ENCODE measurements at regions not wholly inside any gene's neighbourhood (a gene's known extent, or its start where the extent isn't known, plus 50 kb on each side); places are given as distances from the start of the nearest gene placed in this dataset.
A peak's percentile ranks its signal among the peaks of the same experiment; 100 is the strongest.

- no peak overlapping the region for H3K27ac ChIP-seq
- no peak overlapping the region for H3K4me3 ChIP-seq
- H3K27me3 ChIP-seq = no peaks in the 10 kb centered on the region
- TF ChIP-seq POLR2A (IDR thresholded peaks at IDR 0.05) (no peak), CTCF (IDR thresholded peaks at IDR 0.05) (no peak)
- no peak for DNase-seq
- H3K9me3 ChIP-seq = no peaks in the 10 kb centered on the region
- H3K36me3 ChIP-seq = no peaks in the 10 kb centered on the region
- H3K4me1 ChIP-seq = peaks cover 0 to 2% (median 0%) of the 10 kb centered on the region in 4 donors
Measured at GRCh38 chr17:72494566-72494965, 373.7 kb downstream of the SOX9 start.

- Histone ChIP-seq H3K36me3 (no peaks in the 10 kb centered on the region), H3K4me1 (no peaks in the 10 kb centered on the region), H3K27me3 (no peaks in the 10 kb centered on the region), H3K9me3 (no peaks in the 10 kb centered on the region), H3K4me3 (no peak overlapping the region), H3K27ac (no peak overlapping the region)
- TF ChIP-seq CTCF (IDR thresholded peaks at IDR 0.05) (no peak), POLR2A (IDR thresholded peaks at IDR 0.05) (no peak)
- no peak for DNase-seq
Measured at GRCh38 chr17:72496461-72496860, 375.6 kb downstream of the SOX9 start.

GRCh38 chr17:72497915-72498314 is 377.1 kb downstream of the SOX9 start:
- Histone ChIP-seq H3K4me1 (peaks cover 0 to 6% (median 0%) of the 10 kb centered on the region in 4 donors), H3K4me3 (no peak overlapping the region), H3K9me3 (no peaks in the 10 kb centered on the region), H3K27me3 (no peaks in the 10 kb centered on the region), H3K27ac (no peak overlapping the region), H3K36me3 (no peaks in the 10 kb centered on the region)
- TF ChIP-seq CTCF (IDR thresholded peaks at IDR 0.05) = no peak
- TF ChIP-seq POLR2A (IDR thresholded peaks at IDR 0.05) = no peak
- no peak for DNase-seq

GRCh38 chr17:72498364-72499210 is 377.8 kb downstream of the SOX9 start:
- TF ChIP-seq CTCF (IDR thresholded peaks at IDR 0.05) = no peak
- no peak for TF ChIP-seq POLR2A (IDR thresholded peaks at IDR 0.05)
- Histone ChIP-seq H3K27me3 (no peaks in the 10 kb centered on the region), H3K4me1 (peaks cover 0 to 6% (median 0%) of the 10 kb centered on the region in 4 donors), H3K36me3 (no peaks in the 10 kb centered on the region), H3K9me3 (no peaks in the 10 kb centered on the region), H3K27ac (no peak overlapping the region), H3K4me3 (no peak overlapping the region)
- DNase-seq = no peak

- Histone ChIP-seq H3K27me3 (no peaks in the 10 kb centered on the region), H3K36me3 (no peaks in the 10 kb centered on the region), H3K9me3 (no peaks in the 10 kb centered on the region), H3K27ac (peak overlapping the region in 1 of 4 donors; percentile 55), H3K4me3 (no peak overlapping the region), H3K4me1 (peaks cover 0 to 6% (median 0%) of the 10 kb centered on the region in 4 donors)
- TF ChIP-seq CTCF (IDR thresholded peaks at IDR 0.05) (no peak), POLR2A (IDR thresholded peaks at IDR 0.05) (no peak)
- DNase-seq = no peak
Measured at GRCh38 chr17:72501404-72502370, 380.9 kb downstream of the SOX9 start.

All from Peyer's patch (tissue), 4 donors.